LNCaP clone FGC (cell line): ENCODE measurements at regions not wholly inside any gene's neighbourhood (a gene's known extent, or its start where the extent isn't known, plus 50 kb on each side); places are given as distances from the start of the nearest gene placed in this dataset.

ENCODE experiments used
- DNase-seq: peaks from one replicate; pipeline ENCODE4 v3.0.0-alpha.2; 2011; ENCODE audit warnings: low read depth
- H3K4me3 ChIP-seq: 2 replicates; pipeline ENCODE4 v1.5.1; 2011; ENCODE audit warnings: mild to moderate bottlenecking, low read depth, low read length, control low read depth
- TF ChIP-seq, protein P1 (sequence below): IDR thresholded peaks from 2 replicates; pipeline ENCODE4 v1.5.1; 2012; ENCODE audit warnings: mild to moderate bottlenecking; ENCODE audit not compliant: control insufficient read depth, insufficient read depth; ENCODE audit errors: extremely low read depth

DNA sequence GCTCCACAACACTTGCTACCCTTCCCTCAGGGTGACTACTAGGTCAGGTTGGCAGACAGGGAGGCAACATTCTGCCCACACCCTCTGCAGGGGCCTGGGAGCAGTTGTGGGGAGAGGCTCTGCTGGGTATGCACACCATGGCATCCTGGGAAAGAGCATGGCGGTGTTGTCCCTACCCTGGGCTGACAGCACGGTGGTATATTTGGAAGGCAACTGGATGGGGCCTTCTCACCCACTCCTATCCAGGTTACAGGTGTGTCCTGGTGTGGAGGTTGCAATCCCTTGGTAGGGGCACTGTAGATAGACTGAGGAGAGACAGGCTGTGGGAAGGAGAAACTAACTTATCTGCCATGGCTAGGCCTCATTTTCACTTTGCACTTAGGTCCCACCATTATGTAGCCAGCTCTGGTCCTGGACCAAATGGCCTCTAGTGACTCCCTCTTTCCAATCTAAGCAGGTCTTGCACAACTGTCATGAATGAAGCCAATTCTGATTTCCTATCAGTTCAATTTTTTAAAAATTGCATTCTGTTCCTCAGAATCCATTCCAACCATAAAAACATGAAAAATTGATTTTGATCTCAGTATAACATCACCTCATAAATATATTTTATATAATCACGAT, 54.0 kb upstream of the CD44 start:
- DNase-seq = no peak
- TF ChIP-seq, protein P1, sequence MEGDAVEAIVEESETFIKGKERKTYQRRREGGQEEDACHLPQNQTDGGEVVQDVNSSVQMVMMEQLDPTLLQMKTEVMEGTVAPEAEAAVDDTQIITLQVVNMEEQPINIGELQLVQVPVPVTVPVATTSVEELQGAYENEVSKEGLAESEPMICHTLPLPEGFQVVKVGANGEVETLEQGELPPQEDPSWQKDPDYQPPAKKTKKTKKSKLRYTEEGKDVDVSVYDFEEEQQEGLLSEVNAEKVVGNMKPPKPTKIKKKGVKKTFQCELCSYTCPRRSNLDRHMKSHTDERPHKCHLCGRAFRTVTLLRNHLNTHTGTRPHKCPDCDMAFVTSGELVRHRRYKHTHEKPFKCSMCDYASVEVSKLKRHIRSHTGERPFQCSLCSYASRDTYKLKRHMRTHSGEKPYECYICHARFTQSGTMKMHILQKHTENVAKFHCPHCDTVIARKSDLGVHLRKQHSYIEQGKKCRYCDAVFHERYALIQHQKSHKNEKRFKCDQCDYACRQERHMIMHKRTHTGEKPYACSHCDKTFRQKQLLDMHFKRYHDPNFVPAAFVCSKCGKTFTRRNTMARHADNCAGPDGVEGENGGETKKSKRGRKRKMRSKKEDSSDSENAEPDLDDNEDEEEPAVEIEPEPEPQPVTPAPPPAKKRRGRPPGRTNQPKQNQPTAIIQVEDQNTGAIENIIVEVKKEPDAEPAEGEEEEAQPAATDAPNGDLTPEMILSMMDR = no peak

DNA sequence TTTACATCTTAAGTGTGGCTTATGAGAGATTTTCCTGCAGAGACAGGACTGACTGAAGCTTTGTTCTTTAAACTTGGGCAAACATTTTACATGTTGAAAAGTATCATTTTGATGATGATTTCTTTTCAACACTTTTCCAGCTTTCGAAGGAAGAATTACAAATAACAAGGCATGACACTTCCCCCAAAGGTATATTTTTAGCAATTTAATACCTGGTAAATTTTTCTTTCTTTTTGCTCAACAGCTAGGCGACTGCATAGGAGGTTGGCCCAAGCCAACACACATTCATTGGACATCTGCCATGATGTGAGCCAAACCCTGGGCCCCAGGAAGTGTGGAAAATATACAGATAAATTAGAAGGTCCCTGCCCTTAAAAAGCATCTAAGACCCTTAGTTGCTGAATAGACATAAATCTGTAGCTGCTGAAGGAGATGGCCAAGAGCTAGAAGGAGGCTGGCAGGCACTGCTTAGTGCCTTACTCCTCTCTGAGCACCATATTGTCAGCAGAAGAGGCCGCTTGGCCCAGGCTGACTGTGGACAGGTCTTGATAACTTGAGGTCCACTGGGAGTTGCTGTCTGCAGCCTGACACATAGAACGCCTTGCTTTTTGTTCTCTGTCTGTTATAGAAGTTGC, 53.3 kb upstream of the CD44 start:
- TF ChIP-seq, protein P1 = no peak
- no peak for DNase-seq
- H3K4me3 ChIP-seq = no peak overlapping the region

More for the DNA sequence above, 54.0 kb upstream of the CD44 start:
- no peak overlapping the region for H3K4me3 ChIP-seq

DNA sequence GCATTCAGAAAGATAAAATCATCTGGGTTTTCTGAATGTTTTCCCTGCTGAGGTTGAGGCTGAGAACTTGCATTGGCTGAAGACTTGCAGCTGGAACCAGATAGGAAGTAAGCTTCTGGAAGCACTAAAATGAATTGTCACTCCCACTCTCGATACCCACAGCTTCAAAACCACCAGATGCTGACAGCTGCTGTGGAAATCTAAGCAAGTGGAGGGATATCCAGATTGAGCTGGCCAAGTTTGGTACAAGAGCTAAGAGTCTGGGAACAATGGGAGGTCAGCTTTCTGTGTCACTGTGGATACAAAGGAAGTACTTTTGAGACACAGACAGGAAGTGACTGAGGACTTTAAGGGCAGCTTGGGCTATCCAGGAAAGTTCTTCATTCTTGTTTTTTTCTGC, 51.3 kb upstream of the CD44 start:
- no peak overlapping the region for H3K4me3 ChIP-seq
- TF ChIP-seq, protein P1 = no peak
- no peak for DNase-seq

DNA sequence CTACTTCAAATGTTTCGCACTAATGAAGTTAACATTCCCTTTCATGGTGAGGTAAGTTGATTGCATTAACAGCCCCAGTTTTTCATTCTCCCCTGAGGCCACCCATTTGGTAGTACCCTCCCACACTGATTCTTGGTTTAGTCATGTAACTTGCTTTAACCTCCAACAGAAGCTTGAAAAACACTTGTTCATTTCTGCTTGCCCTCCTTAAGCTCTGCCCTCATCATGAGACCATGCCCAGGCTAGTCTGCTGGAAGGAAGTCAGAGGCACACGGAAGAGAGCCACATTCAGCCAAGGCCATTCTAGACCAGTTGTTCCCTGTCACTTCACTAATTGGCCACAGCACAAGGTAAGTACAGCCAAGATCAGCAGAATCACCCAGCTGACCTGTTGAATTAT, 50.7 kb upstream of the CD44 start:
- no peak for DNase-seq
- H3K4me3 ChIP-seq = no peak overlapping the region
- TF ChIP-seq, protein P1 = no peak

DNA sequence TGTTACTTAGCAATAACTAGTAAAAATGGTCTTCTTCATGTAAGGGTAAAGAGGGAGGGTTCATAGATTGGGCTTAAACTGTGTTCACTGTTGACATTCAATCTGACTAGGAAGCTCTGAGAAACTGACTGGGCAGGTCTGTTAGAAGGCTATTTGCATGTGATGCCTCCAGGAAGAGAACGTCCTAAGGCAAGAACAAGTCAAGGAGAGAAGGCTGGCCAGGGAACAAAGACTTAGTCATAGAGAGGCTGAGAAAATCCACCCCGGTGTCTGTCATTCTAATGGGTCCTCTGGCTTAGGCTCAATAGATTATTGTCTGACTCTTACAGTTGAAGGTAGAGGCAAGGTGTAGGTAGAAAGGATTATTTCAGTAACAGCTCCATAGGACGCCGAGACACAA, 50.3 kb upstream of the CD44 start:
- DNase-seq = peak; percentile 8
- no peak overlapping the region for H3K4me3 ChIP-seq
- TF ChIP-seq, protein P1 = no peak
